ENCODE measurements at regions not wholly inside any gene's neighbourhood (a gene's known extent, or its start where the extent isn't known, plus 50 kb on each side); places are given as distances from the start of the nearest gene placed in this dataset.

DNA sequence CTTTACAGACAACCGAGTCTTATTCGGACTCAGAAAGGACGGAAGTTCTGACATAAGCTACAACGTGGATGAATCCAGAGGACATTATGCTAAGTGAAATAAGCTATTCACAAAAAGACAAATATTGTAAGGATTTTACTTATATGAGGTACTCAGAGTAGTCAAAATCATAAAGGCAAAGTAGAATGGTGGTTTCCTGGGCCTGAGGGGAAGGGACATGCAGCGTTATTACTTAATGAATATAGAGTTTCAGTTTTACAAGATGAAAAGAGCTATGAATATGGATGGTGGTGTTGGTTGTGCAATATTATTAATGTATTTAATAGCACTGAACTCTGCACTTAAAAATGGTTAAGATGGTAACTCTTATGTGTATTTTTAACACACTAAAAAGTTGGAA, 419.1 kb upstream of the SGCG start:
- TF ChIP-seq, protein P1, sequence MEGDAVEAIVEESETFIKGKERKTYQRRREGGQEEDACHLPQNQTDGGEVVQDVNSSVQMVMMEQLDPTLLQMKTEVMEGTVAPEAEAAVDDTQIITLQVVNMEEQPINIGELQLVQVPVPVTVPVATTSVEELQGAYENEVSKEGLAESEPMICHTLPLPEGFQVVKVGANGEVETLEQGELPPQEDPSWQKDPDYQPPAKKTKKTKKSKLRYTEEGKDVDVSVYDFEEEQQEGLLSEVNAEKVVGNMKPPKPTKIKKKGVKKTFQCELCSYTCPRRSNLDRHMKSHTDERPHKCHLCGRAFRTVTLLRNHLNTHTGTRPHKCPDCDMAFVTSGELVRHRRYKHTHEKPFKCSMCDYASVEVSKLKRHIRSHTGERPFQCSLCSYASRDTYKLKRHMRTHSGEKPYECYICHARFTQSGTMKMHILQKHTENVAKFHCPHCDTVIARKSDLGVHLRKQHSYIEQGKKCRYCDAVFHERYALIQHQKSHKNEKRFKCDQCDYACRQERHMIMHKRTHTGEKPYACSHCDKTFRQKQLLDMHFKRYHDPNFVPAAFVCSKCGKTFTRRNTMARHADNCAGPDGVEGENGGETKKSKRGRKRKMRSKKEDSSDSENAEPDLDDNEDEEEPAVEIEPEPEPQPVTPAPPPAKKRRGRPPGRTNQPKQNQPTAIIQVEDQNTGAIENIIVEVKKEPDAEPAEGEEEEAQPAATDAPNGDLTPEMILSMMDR (conservative IDR thresholded peaks at IDR 0.05; ENCODE audit: low read depth in 2 of 2): no peak
- TF ChIP-seq EZH2 (IDR thresholded peaks at IDR 0.05; ENCODE audit: low read depth, unreplicated experiment) (no peak), POLR2AphosphoS5 (IDR thresholded peaks at IDR 0.05; ENCODE audit: low read depth) (no peak), JUNB (IDR thresholded peaks at IDR 0.05; ENCODE audit: unreplicated experiment) (no peak), CREB1 (CRISPR knock-in tag; IDR thresholded peaks at IDR 0.05; ENCODE audit: low read depth) (no peak), ZNF331 (CRISPR knock-in tag; IDR thresholded peaks at IDR 0.05; ENCODE audit: low read depth) (no peak)
- TF ChIP-seq, protein P2, sequence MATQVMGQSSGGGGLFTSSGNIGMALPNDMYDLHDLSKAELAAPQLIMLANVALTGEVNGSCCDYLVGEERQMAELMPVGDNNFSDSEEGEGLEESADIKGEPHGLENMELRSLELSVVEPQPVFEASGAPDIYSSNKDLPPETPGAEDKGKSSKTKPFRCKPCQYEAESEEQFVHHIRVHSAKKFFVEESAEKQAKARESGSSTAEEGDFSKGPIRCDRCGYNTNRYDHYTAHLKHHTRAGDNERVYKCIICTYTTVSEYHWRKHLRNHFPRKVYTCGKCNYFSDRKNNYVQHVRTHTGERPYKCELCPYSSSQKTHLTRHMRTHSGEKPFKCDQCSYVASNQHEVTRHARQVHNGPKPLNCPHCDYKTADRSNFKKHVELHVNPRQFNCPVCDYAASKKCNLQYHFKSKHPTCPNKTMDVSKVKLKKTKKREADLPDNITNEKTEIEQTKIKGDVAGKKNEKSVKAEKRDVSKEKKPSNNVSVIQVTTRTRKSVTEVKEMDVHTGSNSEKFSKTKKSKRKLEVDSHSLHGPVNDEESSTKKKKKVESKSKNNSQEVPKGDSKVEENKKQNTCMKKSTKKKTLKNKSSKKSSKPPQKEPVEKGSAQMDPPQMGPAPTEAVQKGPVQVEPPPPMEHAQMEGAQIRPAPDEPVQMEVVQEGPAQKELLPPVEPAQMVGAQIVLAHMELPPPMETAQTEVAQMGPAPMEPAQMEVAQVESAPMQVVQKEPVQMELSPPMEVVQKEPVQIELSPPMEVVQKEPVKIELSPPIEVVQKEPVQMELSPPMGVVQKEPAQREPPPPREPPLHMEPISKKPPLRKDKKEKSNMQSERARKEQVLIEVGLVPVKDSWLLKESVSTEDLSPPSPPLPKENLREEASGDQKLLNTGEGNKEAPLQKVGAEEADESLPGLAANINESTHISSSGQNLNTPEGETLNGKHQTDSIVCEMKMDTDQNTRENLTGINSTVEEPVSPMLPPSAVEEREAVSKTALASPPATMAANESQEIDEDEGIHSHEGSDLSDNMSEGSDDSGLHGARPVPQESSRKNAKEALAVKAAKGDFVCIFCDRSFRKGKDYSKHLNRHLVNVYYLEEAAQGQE (IDR thresholded peaks at IDR 0.05; ENCODE audit: unreplicated experiment): no peak
- TF ChIP-seq, protein P3, sequence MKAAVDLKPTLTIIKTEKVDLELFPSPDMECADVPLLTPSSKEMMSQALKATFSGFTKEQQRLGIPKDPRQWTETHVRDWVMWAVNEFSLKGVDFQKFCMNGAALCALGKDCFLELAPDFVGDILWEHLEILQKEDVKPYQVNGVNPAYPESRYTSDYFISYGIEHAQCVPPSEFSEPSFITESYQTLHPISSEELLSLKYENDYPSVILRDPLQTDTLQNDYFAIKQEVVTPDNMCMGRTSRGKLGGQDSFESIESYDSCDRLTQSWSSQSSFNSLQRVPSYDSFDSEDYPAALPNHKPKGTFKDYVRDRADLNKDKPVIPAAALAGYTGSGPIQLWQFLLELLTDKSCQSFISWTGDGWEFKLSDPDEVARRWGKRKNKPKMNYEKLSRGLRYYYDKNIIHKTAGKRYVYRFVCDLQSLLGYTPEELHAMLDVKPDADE (IDR thresholded peaks at IDR 0.05): no peak

All from GM23338 (cell line).